ENCODE measurements at regions not wholly inside any gene's neighbourhood (a gene's known extent, or its start where the extent isn't known, plus 50 kb on each side); places are given as distances from the start of the nearest gene placed in this dataset.

GRCh38 chr12:29899212-29899931 lies 115.6 kb upstream of the TMTC1 start:
- Mint-ChIP-seq H3K27me3 (ENCODE audit: low read depth, unreplicated experiment) (no peaks in the 10 kb centered on the region), H3K9me3 (ENCODE audit: unreplicated experiment) (peaks cover 2% of the 10 kb centered on the region), H3K4me3 (ENCODE audit: unreplicated experiment) (no peak overlapping the region), H3K27ac (ENCODE audit: unreplicated experiment) (no peak overlapping the region), H3K36me3 (ENCODE audit: low read depth, unreplicated experiment) (no peaks in the 10 kb centered on the region), H3K4me1 (ENCODE audit: low read depth, unreplicated experiment) (no peaks in the 10 kb centered on the region)
- TF ChIP-seq EZH2 (IDR thresholded peaks at IDR 0.05; ENCODE audit: insufficient read depth, low read length): no peak
- TF ChIP-seq, protein P1, sequence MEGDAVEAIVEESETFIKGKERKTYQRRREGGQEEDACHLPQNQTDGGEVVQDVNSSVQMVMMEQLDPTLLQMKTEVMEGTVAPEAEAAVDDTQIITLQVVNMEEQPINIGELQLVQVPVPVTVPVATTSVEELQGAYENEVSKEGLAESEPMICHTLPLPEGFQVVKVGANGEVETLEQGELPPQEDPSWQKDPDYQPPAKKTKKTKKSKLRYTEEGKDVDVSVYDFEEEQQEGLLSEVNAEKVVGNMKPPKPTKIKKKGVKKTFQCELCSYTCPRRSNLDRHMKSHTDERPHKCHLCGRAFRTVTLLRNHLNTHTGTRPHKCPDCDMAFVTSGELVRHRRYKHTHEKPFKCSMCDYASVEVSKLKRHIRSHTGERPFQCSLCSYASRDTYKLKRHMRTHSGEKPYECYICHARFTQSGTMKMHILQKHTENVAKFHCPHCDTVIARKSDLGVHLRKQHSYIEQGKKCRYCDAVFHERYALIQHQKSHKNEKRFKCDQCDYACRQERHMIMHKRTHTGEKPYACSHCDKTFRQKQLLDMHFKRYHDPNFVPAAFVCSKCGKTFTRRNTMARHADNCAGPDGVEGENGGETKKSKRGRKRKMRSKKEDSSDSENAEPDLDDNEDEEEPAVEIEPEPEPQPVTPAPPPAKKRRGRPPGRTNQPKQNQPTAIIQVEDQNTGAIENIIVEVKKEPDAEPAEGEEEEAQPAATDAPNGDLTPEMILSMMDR (IDR thresholded peaks at IDR 0.05; ENCODE audit: insufficient read depth, low read depth, low read length): no peak
- H3K4me1 ChIP-seq (ENCODE audit: insufficient read depth, low read length): no peaks in the 10 kb centered on the region
- no peak overlapping the region for H3K27ac ChIP-seq (ENCODE audit: low read depth, low read length)
- H3K79me2 ChIP-seq (ENCODE audit: insufficient read depth, low read length): no peaks in the 10 kb centered on the region
- no peaks in the 10 kb centered on the region for H3K36me3 ChIP-seq (ENCODE audit: insufficient read depth, low read length)
- no peaks in the 10 kb centered on the region for H4K20me1 ChIP-seq (ENCODE audit: insufficient read depth, low read length)
- no peak overlapping the region for H3K4me2 ChIP-seq (ENCODE audit: low read length)
- H3K4me3 ChIP-seq (ENCODE audit: insufficient read depth, low read depth, low read length): no peak overlapping the region
- DNase-seq (ENCODE audit: low read depth): no peak
- no peak for FAIRE-seq
- no peaks in the 10 kb centered on the region for H3K9me3 ChIP-seq (ENCODE audit: insufficient read depth, low read depth, low read length)
- no peak overlapping the region for H3K9ac ChIP-seq (ENCODE audit: low read length)
- no peaks in the 10 kb centered on the region for H3K27me3 ChIP-seq (ENCODE audit: insufficient read depth, low read length)
- no peak overlapping the region for H2AFZ ChIP-seq (ENCODE audit: low read depth, low read length)

GRCh38 chr12:29895966-29896365 lies 112.2 kb upstream of the TMTC1 start:
- H3K36me3 ChIP-seq (ENCODE audit: insufficient read depth, low read length): no peaks in the 10 kb centered on the region
- H3K9ac ChIP-seq (ENCODE audit: low read length): no peak overlapping the region
- no peaks in the 10 kb centered on the region for H3K4me1 Mint-ChIP-seq (ENCODE audit: low read depth, unreplicated experiment)
- no peaks in the 10 kb centered on the region for H3K4me1 ChIP-seq (ENCODE audit: insufficient read depth, low read length)
- TF ChIP-seq EZH2 (IDR thresholded peaks at IDR 0.05; ENCODE audit: insufficient read depth, low read length): no peak
- TF ChIP-seq, protein P1 (IDR thresholded peaks at IDR 0.05; ENCODE audit: insufficient read depth, low read depth, low read length): no peak
- H4K20me1 ChIP-seq (ENCODE audit: insufficient read depth, low read length): no peaks in the 10 kb centered on the region
- no peak for FAIRE-seq
- DNase-seq (ENCODE audit: low read depth): no peak
- peaks cover 2% of the 10 kb centered on the region for H3K9me3 Mint-ChIP-seq (ENCODE audit: unreplicated experiment)
- H3K36me3 Mint-ChIP-seq (ENCODE audit: low read depth, unreplicated experiment): no peaks in the 10 kb centered on the region
- no peak overlapping the region for H3K4me3 Mint-ChIP-seq (ENCODE audit: unreplicated experiment)
- no peaks in the 10 kb centered on the region for H3K79me2 ChIP-seq (ENCODE audit: insufficient read depth, low read length)
- H3K9me3 ChIP-seq (ENCODE audit: insufficient read depth, low read depth, low read length): no peaks in the 10 kb centered on the region
- no peak overlapping the region for H2AFZ ChIP-seq (ENCODE audit: low read depth, low read length)
- H3K4me3 ChIP-seq (ENCODE audit: insufficient read depth, low read depth, low read length): no peak overlapping the region
- H3K27ac Mint-ChIP-seq (ENCODE audit: unreplicated experiment): no peak overlapping the region
- H3K27ac ChIP-seq (ENCODE audit: low read depth, low read length): no peak overlapping the region
- H3K27me3 Mint-ChIP-seq (ENCODE audit: low read depth, unreplicated experiment): no peaks in the 10 kb centered on the region
- no peak overlapping the region for H3K4me2 ChIP-seq (ENCODE audit: low read length)
- no peaks in the 10 kb centered on the region for H3K27me3 ChIP-seq (ENCODE audit: insufficient read depth, low read length)

- FAIRE-seq (no peak), DNase-seq (ENCODE audit: low read depth) (no peak)
- Mint-ChIP-seq H3K4me1 (ENCODE audit: low read depth, unreplicated experiment) (no peaks in the 10 kb centered on the region), H3K27me3 (ENCODE audit: low read depth, unreplicated experiment) (no peaks in the 10 kb centered on the region), H3K9me3 (ENCODE audit: unreplicated experiment) (peaks cover 2% of the 10 kb centered on the region), H3K4me3 (ENCODE audit: unreplicated experiment) (no peak overlapping the region), H3K27ac (ENCODE audit: unreplicated experiment) (no peak overlapping the region), H3K36me3 (ENCODE audit: low read depth, unreplicated experiment) (no peaks in the 10 kb centered on the region)
- Histone ChIP-seq H3K9me3 (ENCODE audit: insufficient read depth, low read depth, low read length) (no peaks in the 10 kb centered on the region), H2AFZ (ENCODE audit: low read depth, low read length) (no peak overlapping the region), H3K4me2 (ENCODE audit: low read length) (no peak overlapping the region), H3K9ac (ENCODE audit: low read length) (no peak overlapping the region), H3K4me3 (ENCODE audit: insufficient read depth, low read depth, low read length) (no peak overlapping the region), H3K79me2 (ENCODE audit: insufficient read depth, low read length) (no peaks in the 10 kb centered on the region), H3K27me3 (ENCODE audit: insufficient read depth, low read length) (no peaks in the 10 kb centered on the region), H4K20me1 (ENCODE audit: insufficient read depth, low read length) (no peaks in the 10 kb centered on the region), H3K4me1 (ENCODE audit: insufficient read depth, low read length) (no peaks in the 10 kb centered on the region), H3K27ac (ENCODE audit: low read depth, low read length) (no peak overlapping the region), H3K36me3 (ENCODE audit: insufficient read depth, low read length) (no peaks in the 10 kb centered on the region)
- no peak for TF ChIP-seq EZH2 (IDR thresholded peaks at IDR 0.05; ENCODE audit: insufficient read depth, low read length)
- TF ChIP-seq, protein P1 (IDR thresholded peaks at IDR 0.05; ENCODE audit: insufficient read depth, low read depth, low read length): no peak
Observed at GRCh38 chr12:29893002-29893401, 109.3 kb upstream of the TMTC1 start.
